IPS-18a (cell line): ENCODE measurements at regions not wholly inside any gene's neighbourhood (a gene's known extent, or its start where the extent isn't known, plus 50 kb on each side); places are given as distances from the start of the nearest gene placed in this dataset.

Source experiments
- H3K27ac ChIP-seq: one replicate; pipeline ENCODE4 v1.5.1; 2013; ENCODE audit warnings: low read length
- H3K27me3 ChIP-seq: one replicate; pipeline ENCODE4 v1.6.1; 2013; ENCODE audit warnings: mild to moderate bottlenecking, low read length; ENCODE audit not compliant: control insufficient read depth, insufficient read depth
- H3K36me3 ChIP-seq: one replicate; pipeline ENCODE4 v1.6.1; 2013; ENCODE audit warnings: low read depth, low read length; ENCODE audit not compliant: control insufficient read depth
- H3K4me1 ChIP-seq: one replicate; pipeline ENCODE4 v1.6.1; 2013; ENCODE audit warnings: low read depth, low read length; ENCODE audit not compliant: control insufficient read depth
- H3K4me3 ChIP-seq: one replicate; pipeline ENCODE4 v1.5.1; 2013; ENCODE audit warnings: low read length
- H3K9ac ChIP-seq: one replicate; pipeline ENCODE4 v1.6.1; 2013; ENCODE audit warnings: mild to moderate bottlenecking, low read length, moderate library complexity
- H3K9me3 ChIP-seq: one replicate; pipeline ENCODE4 v1.6.1; 2013; ENCODE audit warnings: low read depth, low read length; ENCODE audit not compliant: control insufficient read depth

DNA sequence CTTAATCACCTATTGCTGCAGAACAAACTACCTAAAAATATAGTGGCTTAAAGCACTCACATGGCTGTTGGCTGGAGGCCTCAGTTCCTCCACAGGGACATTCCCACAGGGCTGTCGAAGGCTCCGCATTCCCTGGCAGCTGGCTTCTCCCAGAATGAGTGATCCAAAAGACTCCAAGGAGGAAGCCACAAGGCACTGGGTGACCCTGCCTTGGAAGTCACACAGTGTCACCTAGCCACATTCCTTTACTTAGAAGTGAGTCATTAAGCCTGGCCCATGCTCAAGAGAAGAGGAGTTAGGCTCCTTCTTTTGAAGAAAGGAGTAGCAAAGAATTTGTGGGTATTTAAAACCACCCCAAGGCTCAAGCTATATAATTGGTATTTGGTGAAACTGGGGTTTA is 63.9 kb upstream of the MAP1LC3B2 start:
- Histone ChIP-seq H3K9ac (no peak overlapping the region), H3K4me1 (no peaks in the 10 kb centered on the region), H3K9me3 (no peaks in the 10 kb centered on the region), H3K27ac (no peak overlapping the region), H3K4me3 (no peak overlapping the region), H3K27me3 (no peaks in the 10 kb centered on the region), H3K36me3 (no peaks in the 10 kb centered on the region)

DNA sequence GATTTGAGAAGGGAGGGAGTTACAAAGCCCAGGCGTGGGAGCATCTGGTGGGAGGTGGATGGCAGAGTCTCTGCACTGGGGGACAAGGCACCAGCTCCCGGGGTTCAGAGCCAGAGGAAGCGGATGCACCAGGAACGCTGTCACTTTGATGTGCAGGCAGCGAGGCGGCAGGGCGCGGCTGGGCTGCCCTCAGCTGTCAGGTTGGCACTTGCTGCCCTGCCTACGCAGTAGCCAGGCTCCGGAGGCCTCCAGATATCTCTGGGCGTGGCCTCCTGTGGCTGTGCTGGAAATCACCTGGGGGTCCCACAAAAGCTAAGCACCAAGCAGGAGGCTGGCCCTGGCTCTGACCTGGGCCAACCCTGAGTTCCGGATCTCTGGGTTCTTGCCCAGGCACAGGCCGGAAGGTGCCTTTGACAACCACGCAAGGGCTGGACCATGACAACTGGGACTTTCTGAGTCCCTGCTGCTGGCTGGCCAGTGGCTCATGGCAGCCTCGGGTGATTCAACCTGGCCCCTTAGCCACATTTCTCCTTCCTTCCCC is 62.1 kb upstream of the MAP1LC3B2 start:
- H3K27ac ChIP-seq: no peak overlapping the region
- H3K4me3 ChIP-seq: no peak overlapping the region
- H3K9ac ChIP-seq: no peak overlapping the region
- H3K4me1 ChIP-seq: no peaks in the 10 kb centered on the region
- no peaks in the 10 kb centered on the region for H3K36me3 ChIP-seq
- no peaks in the 10 kb centered on the region for H3K27me3 ChIP-seq
- H3K9me3 ChIP-seq: no peaks in the 10 kb centered on the region

DNA sequence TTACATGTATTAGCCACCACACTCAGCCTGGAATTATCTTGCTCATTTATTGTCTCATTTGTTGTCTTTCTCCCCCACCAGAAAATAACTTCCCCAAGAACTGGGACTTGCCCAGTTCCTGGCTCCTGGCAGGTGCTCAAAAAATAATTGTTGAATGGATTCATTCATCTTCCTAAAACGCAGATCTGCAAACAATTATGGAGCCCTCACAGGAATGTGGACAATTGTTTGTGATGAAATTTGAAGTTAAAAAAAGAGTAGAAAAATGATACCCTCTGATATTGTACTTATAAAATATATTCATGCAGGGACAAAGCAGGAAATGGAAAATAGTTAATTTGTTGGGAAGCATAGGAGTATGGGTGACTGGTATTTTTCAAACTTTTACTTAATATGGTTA is 60.7 kb upstream of the MAP1LC3B2 start:
- no peak overlapping the region for H3K4me3 ChIP-seq
- no peaks in the 10 kb centered on the region for H3K27me3 ChIP-seq
- no peak overlapping the region for H3K27ac ChIP-seq
- no peaks in the 10 kb centered on the region for H3K4me1 ChIP-seq
- no peaks in the 10 kb centered on the region for H3K36me3 ChIP-seq
- H3K9ac ChIP-seq: no peak overlapping the region
- no peaks in the 10 kb centered on the region for H3K9me3 ChIP-seq

DNA sequence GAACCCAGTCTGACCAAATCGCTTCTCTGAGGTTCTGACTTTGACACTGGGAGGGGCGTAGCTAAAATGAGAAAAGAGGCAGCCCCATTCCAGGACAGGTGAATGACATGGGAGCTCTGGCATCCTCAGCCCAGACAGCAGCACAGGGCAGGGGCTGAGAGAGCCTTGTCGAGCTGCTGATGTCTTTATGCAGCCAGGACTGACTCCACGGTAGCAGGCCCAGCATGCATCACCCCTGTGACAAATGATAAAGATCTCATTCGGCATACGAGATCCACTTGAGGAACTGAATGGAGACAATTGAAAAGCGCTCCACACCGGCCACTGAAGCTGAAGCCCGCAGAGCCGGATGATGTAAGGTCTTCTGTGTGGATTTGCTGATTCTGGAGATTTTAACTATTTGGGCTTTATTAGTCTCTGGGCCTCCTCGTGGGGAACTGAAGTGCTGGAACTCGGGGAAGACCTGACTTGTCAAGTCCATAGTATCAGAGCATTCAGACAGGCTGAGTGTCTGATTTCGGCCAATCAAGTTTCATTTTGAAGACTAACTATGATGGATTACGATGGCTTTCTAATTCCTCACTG is 56.9 kb upstream of the MAP1LC3B2 start:
- Histone ChIP-seq H3K4me1 (peaks cover 4% of the 10 kb centered on the region), H3K4me3 (no peak overlapping the region), H3K9ac (no peak overlapping the region), H3K27ac (no peak overlapping the region), H3K27me3 (no peaks in the 10 kb centered on the region), H3K36me3 (no peaks in the 10 kb centered on the region), H3K9me3 (no peaks in the 10 kb centered on the region)

DNA sequence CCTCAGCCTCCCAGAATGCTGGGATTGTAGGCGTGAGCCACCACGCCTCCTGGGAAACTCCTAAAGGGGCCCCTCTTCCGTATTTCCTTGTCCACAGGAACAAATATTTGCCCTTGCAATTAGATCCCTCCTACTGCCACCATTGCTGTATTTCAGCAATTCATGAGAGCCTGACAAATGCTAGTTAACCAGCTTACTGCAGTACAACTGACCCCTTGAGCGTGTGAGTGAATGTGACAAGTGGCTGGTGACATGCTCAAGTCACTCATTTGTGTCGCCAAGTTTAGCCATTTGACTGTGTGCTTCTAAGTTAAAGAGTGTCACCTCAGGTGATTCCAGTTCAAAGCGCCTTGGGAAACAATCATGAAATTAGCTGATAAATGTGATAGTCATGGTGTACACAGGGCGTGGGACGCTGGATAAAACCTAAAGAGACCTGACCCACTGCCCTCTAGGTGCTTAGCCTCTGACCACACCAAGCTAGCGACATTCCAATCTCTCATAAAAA is 56.1 kb upstream of the MAP1LC3B2 start:
- Histone ChIP-seq H3K4me1 (peaks cover 7% of the 10 kb centered on the region), H3K27me3 (peaks cover 4% of the 10 kb centered on the region), H3K9ac (no peak overlapping the region), H3K27ac (no peak overlapping the region), H3K9me3 (no peaks in the 10 kb centered on the region), H3K36me3 (no peaks in the 10 kb centered on the region), H3K4me3 (no peak overlapping the region)

DNA sequence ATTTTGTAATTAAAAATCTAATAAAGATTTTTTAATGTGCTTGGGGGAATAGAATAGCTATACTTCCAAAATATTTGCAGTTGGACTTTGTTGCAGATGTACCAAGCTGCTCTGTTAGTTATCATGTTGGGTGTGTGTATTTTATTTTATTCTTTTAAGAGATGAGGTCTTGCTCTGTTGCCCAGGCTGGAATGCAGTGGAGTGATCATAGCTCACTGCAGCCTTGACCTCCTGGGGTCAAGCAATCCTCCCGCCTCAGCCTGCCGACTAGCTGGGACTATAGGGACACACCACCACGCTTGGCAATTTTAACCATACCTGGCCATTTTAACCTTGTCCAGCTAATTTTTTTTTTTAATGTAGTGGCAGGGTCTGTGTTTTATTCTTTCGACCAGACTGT is 54.7 kb upstream of the MAP1LC3B2 start:
- Histone ChIP-seq H3K36me3 (no peaks in the 10 kb centered on the region), H3K4me3 (no peak overlapping the region), H3K9ac (no peak overlapping the region), H3K9me3 (no peaks in the 10 kb centered on the region), H3K27ac (no peak overlapping the region), H3K4me1 (peaks cover 8% of the 10 kb centered on the region), H3K27me3 (peaks cover 14% of the 10 kb centered on the region)

DNA sequence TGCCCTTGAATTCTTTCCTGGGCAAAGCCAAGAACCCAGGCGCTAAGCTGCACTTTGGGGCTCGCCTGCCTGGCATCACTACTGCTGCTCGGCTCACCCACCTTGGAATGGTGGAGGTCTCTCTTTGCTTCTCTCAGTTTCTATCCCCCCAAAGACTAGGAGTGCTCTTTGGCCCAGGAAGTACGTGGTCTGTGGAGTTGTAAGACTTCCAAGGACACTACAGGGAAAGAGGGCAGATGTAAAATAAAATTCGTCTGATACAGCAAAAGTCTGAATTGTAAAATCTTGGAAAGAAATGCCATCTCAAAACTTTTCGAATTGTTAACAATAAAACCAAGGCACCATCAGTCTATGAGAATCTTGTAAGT is 52.5 kb upstream of the MAP1LC3B2 start:
- Histone ChIP-seq H3K9me3 (no peaks in the 10 kb centered on the region), H3K4me1 (peaks cover 8% of the 10 kb centered on the region), H3K27ac (no peak overlapping the region), H3K27me3 (peaks cover 16% of the 10 kb centered on the region), H3K4me3 (peak overlapping the region; percentile 42), H3K36me3 (no peaks in the 10 kb centered on the region), H3K9ac (no peak overlapping the region)

DNA sequence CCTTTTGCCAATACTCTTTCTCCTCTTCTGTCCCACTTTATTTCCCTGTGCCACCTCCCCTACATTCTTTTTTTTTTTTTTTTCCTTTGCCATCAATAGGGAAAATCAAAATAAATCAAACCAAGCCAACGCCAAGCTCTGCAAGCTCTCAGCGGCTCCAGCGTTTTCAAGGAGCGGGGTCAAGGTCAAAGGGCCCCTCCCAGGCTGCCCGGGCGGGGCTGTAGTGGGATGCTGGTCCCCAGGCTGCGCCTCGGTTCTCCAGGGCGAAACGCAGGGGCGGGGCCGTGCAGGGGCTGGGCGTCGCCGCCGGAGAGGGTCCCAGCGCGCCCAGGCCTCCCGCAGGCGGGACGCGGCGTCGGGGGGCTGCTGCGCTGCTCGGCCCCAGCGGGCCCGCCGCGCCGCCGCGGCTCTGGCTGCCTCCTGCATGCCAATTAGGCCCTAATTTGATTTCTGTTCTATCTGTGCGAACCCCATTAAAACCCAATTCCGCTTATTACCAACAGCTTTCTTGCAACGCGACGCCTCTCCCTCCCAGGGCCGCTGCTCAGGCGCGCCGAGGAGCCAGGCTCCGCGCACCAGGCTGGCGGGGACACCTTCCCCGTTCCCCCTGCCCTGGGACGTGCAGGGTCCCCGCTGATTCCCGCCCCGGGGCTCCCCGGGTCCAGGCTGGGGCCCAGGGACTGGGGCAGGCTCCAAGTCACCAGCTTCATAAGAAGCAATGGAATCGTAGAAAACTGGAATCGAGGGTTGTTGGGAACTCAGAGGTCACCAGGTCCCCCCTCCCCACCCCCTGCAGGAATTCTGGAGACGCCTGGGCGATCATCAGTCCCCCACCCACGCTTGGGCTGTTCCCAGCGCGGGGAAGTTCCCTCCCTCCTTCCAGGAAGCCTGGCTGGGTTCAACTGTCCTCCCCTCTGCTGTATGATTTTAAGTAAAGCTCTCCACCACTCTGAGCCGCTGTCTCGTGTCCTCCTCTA is 50.7 kb upstream of the MAP1LC3B2 start:
- no peaks in the 10 kb centered on the region for H3K36me3 ChIP-seq
- H3K27ac ChIP-seq: no peak overlapping the region
- peak overlapping the region; percentile 66 for H3K4me3 ChIP-seq
- H3K9ac ChIP-seq: no peak overlapping the region
- no peaks in the 10 kb centered on the region for H3K9me3 ChIP-seq
- peaks cover 8% of the 10 kb centered on the region for H3K4me1 ChIP-seq
- H3K27me3 ChIP-seq: peaks cover 16% of the 10 kb centered on the region
